ENCODE measurements at regions not wholly inside any gene's neighbourhood (a gene's known extent, or its start where the extent isn't known, plus 50 kb on each side); places are given as distances from the start of the nearest gene placed in this dataset.

GRCh38 chr9:86752733-86753132, 194.6 kb downstream of the GAS1 start:
- Mint-ChIP-seq H3K4me3 (ENCODE audit: unreplicated experiment) (no peak overlapping the region), H3K4me1 (ENCODE audit: low read depth, unreplicated experiment) (peaks cover 19% of the 10 kb centered on the region), H3K9me3 (ENCODE audit: unreplicated experiment) (no peaks in the 10 kb centered on the region), H3K27me3 (ENCODE audit: low read depth, unreplicated experiment) (peaks cover 2% of the 10 kb centered on the region), H3K36me3 (ENCODE audit: low read depth, unreplicated experiment) (no peaks in the 10 kb centered on the region), H3K27ac (ENCODE audit: unreplicated experiment) (no peak overlapping the region)
- H3K4me3 ChIP-seq (ENCODE audit: insufficient read depth, low read depth, low read length), result no peak overlapping the region
- H3K27me3 ChIP-seq (ENCODE audit: insufficient read depth, low read length), result peaks cover 3% of the 10 kb centered on the region
- no peaks in the 10 kb centered on the region for H4K20me1 ChIP-seq (ENCODE audit: insufficient read depth, low read length)
- no peaks in the 10 kb centered on the region for H3K4me1 ChIP-seq (ENCODE audit: insufficient read depth, low read length)
- TF ChIP-seq, protein P1, sequence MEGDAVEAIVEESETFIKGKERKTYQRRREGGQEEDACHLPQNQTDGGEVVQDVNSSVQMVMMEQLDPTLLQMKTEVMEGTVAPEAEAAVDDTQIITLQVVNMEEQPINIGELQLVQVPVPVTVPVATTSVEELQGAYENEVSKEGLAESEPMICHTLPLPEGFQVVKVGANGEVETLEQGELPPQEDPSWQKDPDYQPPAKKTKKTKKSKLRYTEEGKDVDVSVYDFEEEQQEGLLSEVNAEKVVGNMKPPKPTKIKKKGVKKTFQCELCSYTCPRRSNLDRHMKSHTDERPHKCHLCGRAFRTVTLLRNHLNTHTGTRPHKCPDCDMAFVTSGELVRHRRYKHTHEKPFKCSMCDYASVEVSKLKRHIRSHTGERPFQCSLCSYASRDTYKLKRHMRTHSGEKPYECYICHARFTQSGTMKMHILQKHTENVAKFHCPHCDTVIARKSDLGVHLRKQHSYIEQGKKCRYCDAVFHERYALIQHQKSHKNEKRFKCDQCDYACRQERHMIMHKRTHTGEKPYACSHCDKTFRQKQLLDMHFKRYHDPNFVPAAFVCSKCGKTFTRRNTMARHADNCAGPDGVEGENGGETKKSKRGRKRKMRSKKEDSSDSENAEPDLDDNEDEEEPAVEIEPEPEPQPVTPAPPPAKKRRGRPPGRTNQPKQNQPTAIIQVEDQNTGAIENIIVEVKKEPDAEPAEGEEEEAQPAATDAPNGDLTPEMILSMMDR (IDR thresholded peaks at IDR 0.05; ENCODE audit: insufficient read depth, low read depth, low read length), result no peak
- no peak for TF ChIP-seq EZH2 (IDR thresholded peaks at IDR 0.05; ENCODE audit: insufficient read depth, low read length)
- no peaks in the 10 kb centered on the region for H3K79me2 ChIP-seq (ENCODE audit: insufficient read depth, low read length)
- H3K9me3 ChIP-seq (ENCODE audit: insufficient read depth, low read depth, low read length), result no peaks in the 10 kb centered on the region
- no peak overlapping the region for H3K4me2 ChIP-seq (ENCODE audit: low read length)
- no peak for FAIRE-seq
- no peak overlapping the region for H3K27ac ChIP-seq (ENCODE audit: low read depth, low read length)
- no peak overlapping the region for H3K9ac ChIP-seq (ENCODE audit: low read length)
- no peaks in the 10 kb centered on the region for H3K36me3 ChIP-seq (ENCODE audit: insufficient read depth, low read length)
- DNase-seq (ENCODE audit: low read depth), result no peak
- no peak overlapping the region for H2AFZ ChIP-seq (ENCODE audit: low read depth, low read length)

- Histone ChIP-seq H4K20me1 (ENCODE audit: insufficient read depth, low read length) (no peaks in the 10 kb centered on the region), H3K9ac (ENCODE audit: low read length) (no peak overlapping the region), H3K36me3 (ENCODE audit: insufficient read depth, low read length) (no peaks in the 10 kb centered on the region), H3K4me2 (ENCODE audit: low read length) (no peak overlapping the region), H3K4me3 (ENCODE audit: insufficient read depth, low read depth, low read length) (no peak overlapping the region), H2AFZ (ENCODE audit: low read depth, low read length) (no peak overlapping the region), H3K27me3 (ENCODE audit: insufficient read depth, low read length) (peaks cover 3% of the 10 kb centered on the region), H3K27ac (ENCODE audit: low read depth, low read length) (no peak overlapping the region), H3K79me2 (ENCODE audit: insufficient read depth, low read length) (no peaks in the 10 kb centered on the region), H3K4me1 (ENCODE audit: insufficient read depth, low read length) (no peaks in the 10 kb centered on the region), H3K9me3 (ENCODE audit: insufficient read depth, low read depth, low read length) (no peaks in the 10 kb centered on the region)
- DNase-seq (ENCODE audit: low read depth) (no peak), FAIRE-seq (no peak)
- Mint-ChIP-seq H3K4me1 (ENCODE audit: low read depth, unreplicated experiment) (peaks cover 19% of the 10 kb centered on the region), H3K27ac (ENCODE audit: unreplicated experiment) (no peak overlapping the region), H3K27me3 (ENCODE audit: low read depth, unreplicated experiment) (peaks cover 2% of the 10 kb centered on the region), H3K4me3 (ENCODE audit: unreplicated experiment) (no peak overlapping the region), H3K9me3 (ENCODE audit: unreplicated experiment) (no peaks in the 10 kb centered on the region), H3K36me3 (ENCODE audit: low read depth, unreplicated experiment) (no peaks in the 10 kb centered on the region)
- no peak for TF ChIP-seq EZH2 (IDR thresholded peaks at IDR 0.05; ENCODE audit: insufficient read depth, low read length)
- TF ChIP-seq, protein P1 (IDR thresholded peaks at IDR 0.05; ENCODE audit: insufficient read depth, low read depth, low read length), result no peak
These were observed 195.3 kb downstream of the GAS1 start for GRCh38 chr9:86751956-86752355.

DNA sequence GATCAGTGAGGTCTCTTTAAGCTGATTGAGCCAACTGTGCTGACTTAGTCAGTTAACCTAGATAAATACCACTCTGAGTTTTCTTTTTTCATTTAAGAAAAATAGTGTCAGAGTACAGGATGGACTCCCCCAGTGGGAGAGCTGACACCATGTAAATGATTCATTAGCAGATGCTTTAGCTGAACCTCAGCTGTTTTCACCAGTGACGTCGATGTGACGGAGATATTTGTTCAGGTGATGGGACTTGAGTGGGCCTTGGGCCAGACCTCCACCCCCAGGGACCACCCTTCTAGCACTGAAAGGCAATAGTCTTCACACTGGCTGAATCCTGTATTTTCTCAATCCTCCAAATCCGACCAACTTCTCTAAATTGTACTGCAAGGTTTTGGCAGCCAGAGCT, 196.1 kb downstream of the GAS1 start:
- H3K36me3 Mint-ChIP-seq (ENCODE audit: low read depth, unreplicated experiment), result no peaks in the 10 kb centered on the region
- no peak overlapping the region for H3K27ac ChIP-seq (ENCODE audit: low read depth, low read length)
- no peak overlapping the region for H2AFZ ChIP-seq (ENCODE audit: low read depth, low read length)
- no peaks in the 10 kb centered on the region for H3K79me2 ChIP-seq (ENCODE audit: insufficient read depth, low read length)
- H3K4me2 ChIP-seq (ENCODE audit: low read length), result no peak overlapping the region
- no peak overlapping the region for H3K9ac ChIP-seq (ENCODE audit: low read length)
- H3K9me3 Mint-ChIP-seq (ENCODE audit: unreplicated experiment), result no peaks in the 10 kb centered on the region
- FAIRE-seq (no peak), DNase-seq (ENCODE audit: low read depth) (peak; percentile 64)
- H4K20me1 ChIP-seq (ENCODE audit: insufficient read depth, low read length), result no peaks in the 10 kb centered on the region
- no peak overlapping the region for H3K4me3 Mint-ChIP-seq (ENCODE audit: unreplicated experiment)
- no peaks in the 10 kb centered on the region for H3K36me3 ChIP-seq (ENCODE audit: insufficient read depth, low read length)
- H3K4me1 Mint-ChIP-seq (ENCODE audit: low read depth, unreplicated experiment), result peaks cover 19% of the 10 kb centered on the region
- H3K4me1 ChIP-seq (ENCODE audit: insufficient read depth, low read length), result no peaks in the 10 kb centered on the region
- TF ChIP-seq EZH2 (IDR thresholded peaks at IDR 0.05; ENCODE audit: insufficient read depth, low read length), result no peak
- TF ChIP-seq, protein P1 (IDR thresholded peaks at IDR 0.05; ENCODE audit: insufficient read depth, low read depth, low read length), result no peak
- no peak overlapping the region for H3K27ac Mint-ChIP-seq (ENCODE audit: unreplicated experiment)
- peaks cover 2% of the 10 kb centered on the region for H3K27me3 Mint-ChIP-seq (ENCODE audit: low read depth, unreplicated experiment)
- no peaks in the 10 kb centered on the region for H3K9me3 ChIP-seq (ENCODE audit: insufficient read depth, low read depth, low read length)
- no peak overlapping the region for H3K4me3 ChIP-seq (ENCODE audit: insufficient read depth, low read depth, low read length)
- H3K27me3 ChIP-seq (ENCODE audit: insufficient read depth, low read length), result peaks cover 3% of the 10 kb centered on the region

Data from astrocyte (in vitro differentiated cells and primary cell).